Activated naive CD8-positive, alpha-beta T cell (primary cell): ENCODE measurements at regions not wholly inside any gene's neighbourhood (a gene's known extent, or its start where the extent isn't known, plus 50 kb on each side); places are given as distances from the start of the nearest gene placed in this dataset.

Experiments
- H3K27ac Mint-ChIP-seq: one replicate; pipeline ENCODE4 v1.8.0; 2021; ENCODE audit warnings: mixed read lengths
- H3K27me3 Mint-ChIP-seq: one replicate; pipeline ENCODE4 v1.8.0; 2021; ENCODE audit warnings: mixed read lengths
- H3K36me3 Mint-ChIP-seq: one replicate; pipeline ENCODE4 v1.8.0; 2021; ENCODE audit warnings: mixed read lengths
- H3K4me1 Mint-ChIP-seq: one replicate; pipeline ENCODE4 v1.8.0; 2021; ENCODE audit warnings: low read depth, mixed read lengths
- H3K4me3 Mint-ChIP-seq: one replicate; pipeline ENCODE4 v1.8.0; 2021; ENCODE audit warnings: mild to moderate bottlenecking, mixed read lengths
- H3K9me3 Mint-ChIP-seq: one replicate; pipeline ENCODE4 v1.8.0; 2021; ENCODE audit warnings: low read depth, mixed read lengths

- H3K27me3 Mint-ChIP-seq, result no peaks in the 10 kb centered on the region
- H3K9me3 Mint-ChIP-seq, result peaks cover 7% of the 10 kb centered on the region
- peaks cover 6% of the 10 kb centered on the region for H3K36me3 Mint-ChIP-seq
- peaks cover 20% of the 10 kb centered on the region for H3K4me1 Mint-ChIP-seq
- H3K27ac Mint-ChIP-seq, result no peak overlapping the region
- no peak overlapping the region for H3K4me3 Mint-ChIP-seq
Observed at GRCh38 chr22:22835242-22835641, 52.4 kb upstream of the IGLL5 start.

GRCh38 chr22:22835771-22836291 is 51.8 kb upstream of the IGLL5 start:
- H3K36me3 Mint-ChIP-seq, result peaks cover 4% of the 10 kb centered on the region
- H3K9me3 Mint-ChIP-seq, result peaks cover 3% of the 10 kb centered on the region
- H3K4me1 Mint-ChIP-seq, result peaks cover 20% of the 10 kb centered on the region
- H3K27me3 Mint-ChIP-seq, result no peaks in the 10 kb centered on the region
- H3K27ac Mint-ChIP-seq, result no peak overlapping the region
- H3K4me3 Mint-ChIP-seq, result no peak overlapping the region

- H3K27me3 Mint-ChIP-seq, result no peaks in the 10 kb centered on the region
Observed at GRCh38 chr22:22836635-22837034, 51.0 kb upstream of the IGLL5 start.

More at GRCh38 chr22:22836635-22837034, 51.0 kb upstream of the IGLL5 start:
- H3K27ac Mint-ChIP-seq, result no peak overlapping the region
- H3K9me3 Mint-ChIP-seq, result peaks cover 3% of the 10 kb centered on the region
- peaks cover 6% of the 10 kb centered on the region for H3K36me3 Mint-ChIP-seq
- H3K4me1 Mint-ChIP-seq, result peaks cover 20% of the 10 kb centered on the region
- no peak overlapping the region for H3K4me3 Mint-ChIP-seq
